GM21390 (cell line): ENCODE measurements at regions not wholly inside any gene's neighbourhood (a gene's known extent, or its start where the extent isn't known, plus 50 kb on each side); places are given as distances from the start of the nearest gene placed in this dataset.

Experiments
- ATAC-seq: cut with Tn5 transposase; IDR thresholded peaks from one replicate; pipeline ENCODE4 v1.9.1; 2021; ENCODE audit not compliant: unreplicated experiment

- no peak for ATAC-seq
Observed at GRCh38 chr7:110592557-110592956, 498.4 kb upstream of the LRRN3 start.

GRCh38 chr7:110593355-110593754, 497.6 kb upstream of the LRRN3 start:
- ATAC-seq, result no peak

GRCh38 chr7:110595694-110596093, 495.2 kb upstream of the LRRN3 start:
- no peak for ATAC-seq

GRCh38 chr7:110600956-110601355, 490.0 kb upstream of the LRRN3 start:
- ATAC-seq, result no peak

GRCh38 chr7:110601710-110602109, 489.2 kb upstream of the LRRN3 start:
- no peak for ATAC-seq

GRCh38 chr7:110604206-110604605, 486.7 kb upstream of the LRRN3 start:
- ATAC-seq, result no peak

- no peak for ATAC-seq
Observed at GRCh38 chr7:110604885-110605284, 486.0 kb upstream of the LRRN3 start.

- ATAC-seq, result no peak
Observed at GRCh38 chr7:110607050-110607857, 483.7 kb upstream of the LRRN3 start.

- ATAC-seq, result no peak
Observed at GRCh38 chr7:110609336-110609735, 481.6 kb upstream of the LRRN3 start.

- no peak for ATAC-seq
Observed at GRCh38 chr7:110612680-110613079, 478.2 kb upstream of the LRRN3 start.
